Transverse colon (tissue), 4 donors: ENCODE measurements at regions not wholly inside any gene's neighbourhood (a gene's known extent, or its start where the extent isn't known, plus 50 kb on each side); places are given as distances from the start of the nearest gene placed in this dataset.
A peak's percentile ranks its signal among the peaks of the same experiment; 100 is the strongest.

Source experiments
- DNase-seq: peaks from one replicate; pipeline ENCODE4 v3.0.0-alpha.2; 2019
- H3K27ac ChIP-seq, 4 donors: fragments of 200-600 bp; sonication (generic); 2 replicates each; pipeline ENCODE4 v1.5.1; 2016 to 2018; ENCODE audit warnings: inconsistent platforms in 4 of 4
- H3K27me3 ChIP-seq: fragments of 200-600 bp; sonication (generic); 2 replicates; pipeline ENCODE4 v1.5.1; 2017; ENCODE audit warnings: inconsistent platforms
- H3K36me3 ChIP-seq, 4 donors: fragments of 200-600 bp; sonication (generic); 2 replicates each; pipeline ENCODE4 v1.5.1; 2017 to 2019; ENCODE audit warnings: inconsistent platforms in 4 of 4
- H3K4me1 ChIP-seq, 4 donors: fragments of 200-600 bp; sonication (generic); 2 replicates each; pipeline ENCODE4 v1.5.1; 2017 to 2020; ENCODE audit warnings: inconsistent platforms in 4 of 4
- H3K4me3 ChIP-seq, 4 donors: fragments of 200-600 bp; sonication (generic); 1 replicate in 1 of 4; 2 replicates in 3 of 4; pipeline versions ENCODE4 v1.5.1 to v1.6.1; 2017 to 2019; ENCODE audit warnings: inconsistent platforms in 4 of 4
- H3K9me3 ChIP-seq, 2 donors: fragments of 200-600 bp; sonication (generic); 2 replicates each; pipeline ENCODE4 v1.5.1; 2017 to 2019; ENCODE audit warnings: inconsistent platforms in 2 of 2
- EP300 ChIP-seq: sonication (generic); formaldehyde crosslinking; IDR thresholded peaks from one replicate; pipeline ENCODE4 v1.6.1; 2017; ENCODE audit warnings: antibody characterized with exemption, low read depth
- POLR2A ChIP-seq: fragments of 450-650 bp; IDR thresholded peaks from one replicate; pipeline ENCODE4 v1.6.1; 2016; ENCODE audit warnings: antibody characterized with exemption, mild to moderate bottlenecking, moderate library complexity
- POLR2AphosphoS5 ChIP-seq, 3 donors: sonication (generic); formaldehyde crosslinking; IDR thresholded peaks; one replicate each; pipeline ENCODE4 v1.6.1; 2016; ENCODE audit warnings: antibody characterized with exemption in 3 of 3
- WGBS, 2 donors: methylation state at CpG; one replicate each; pipeline ENCODE4 v1.1.5; 2018; ENCODE audit warnings: low coverage in 1 of 2; 5-methylcytosine and 5-hydroxymethylcytosine counted together
- in situ Hi-C, 4 donors: fragments of 200-750 bp; cut with MboI; loops; one replicate each; pipeline versions ENCODE4 v1.15.0 to v1.15.1; 2017; ENCODE audit warnings: low sequenced_read_pairs in 3 of 4, low pct_ligation_motif_present in 1 of 4, low pct_unique_long_range_greater_than_20kb in 1 of 4
- intact Hi-C: fragments of 100-400 bp; cut with DNase I; formaldehyde crosslinking; loops from one replicate; pipeline ENCODE4 v1.15.1; 2023; ENCODE audit warnings: low total_unique reads
- TF ChIP-seq, protein P1 (sequence below), 5 experiments: fragments of 200-600 bp in 3 of 5; fragments of 450-650 bp in 2 of 5; sonication (generic) in 3 of 5; IDR thresholded peaks; 1 replicate in 2 of 5; 2 replicates in 3 of 5; pipeline ENCODE4 v1.5.1; 2016 to 2017; ENCODE audit warnings: antibody characterized with exemption in 5 of 5, inconsistent platforms in 3 of 5, mild to moderate bottlenecking in 2 of 5, moderate library complexity in 1 of 5

DNA sequence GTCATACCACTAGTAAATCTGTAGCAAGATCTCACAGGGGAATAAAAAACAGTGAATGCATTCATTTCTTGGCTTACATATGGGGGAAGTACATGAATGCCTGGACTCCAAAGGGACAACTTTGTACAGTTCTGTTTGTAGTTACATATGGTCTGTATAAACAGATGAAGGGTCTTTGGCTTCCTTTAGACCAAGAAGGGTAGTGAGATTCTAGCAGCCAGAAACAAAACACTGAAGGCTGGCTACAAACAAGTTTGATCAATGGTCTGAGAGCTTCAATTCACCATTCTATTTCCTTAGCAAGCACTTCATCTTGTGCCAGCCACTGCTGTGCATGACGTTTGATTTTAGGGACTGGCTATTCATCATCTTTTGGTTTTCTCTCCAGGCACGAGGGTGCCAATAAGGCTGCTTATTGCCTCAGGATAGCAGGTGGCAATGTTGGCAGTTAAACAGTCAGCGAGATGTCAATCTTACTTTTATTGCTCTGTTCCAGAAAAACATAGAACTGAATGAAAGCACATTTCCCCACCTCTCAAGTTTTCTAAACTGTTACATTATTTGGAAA, 313.7 kb upstream of the COL8A1 start:
- Histone ChIP-seq H3K36me3 (no peaks in the 10 kb centered on the region), H3K27ac (no peak overlapping the region), H3K4me3 (no peak overlapping the region), H3K27me3 (no peaks in the 10 kb centered on the region), H3K4me1 (peaks cover 0 to 3% (median 0%) of the 10 kb centered on the region in 4 donors), H3K9me3 (no peaks in the 10 kb centered on the region)
- TF ChIP-seq EP300 = no peak
- TF ChIP-seq POLR2AphosphoS5 (IDR thresholded peaks at IDR 0.05) = no peak
- TF ChIP-seq, protein P1, sequence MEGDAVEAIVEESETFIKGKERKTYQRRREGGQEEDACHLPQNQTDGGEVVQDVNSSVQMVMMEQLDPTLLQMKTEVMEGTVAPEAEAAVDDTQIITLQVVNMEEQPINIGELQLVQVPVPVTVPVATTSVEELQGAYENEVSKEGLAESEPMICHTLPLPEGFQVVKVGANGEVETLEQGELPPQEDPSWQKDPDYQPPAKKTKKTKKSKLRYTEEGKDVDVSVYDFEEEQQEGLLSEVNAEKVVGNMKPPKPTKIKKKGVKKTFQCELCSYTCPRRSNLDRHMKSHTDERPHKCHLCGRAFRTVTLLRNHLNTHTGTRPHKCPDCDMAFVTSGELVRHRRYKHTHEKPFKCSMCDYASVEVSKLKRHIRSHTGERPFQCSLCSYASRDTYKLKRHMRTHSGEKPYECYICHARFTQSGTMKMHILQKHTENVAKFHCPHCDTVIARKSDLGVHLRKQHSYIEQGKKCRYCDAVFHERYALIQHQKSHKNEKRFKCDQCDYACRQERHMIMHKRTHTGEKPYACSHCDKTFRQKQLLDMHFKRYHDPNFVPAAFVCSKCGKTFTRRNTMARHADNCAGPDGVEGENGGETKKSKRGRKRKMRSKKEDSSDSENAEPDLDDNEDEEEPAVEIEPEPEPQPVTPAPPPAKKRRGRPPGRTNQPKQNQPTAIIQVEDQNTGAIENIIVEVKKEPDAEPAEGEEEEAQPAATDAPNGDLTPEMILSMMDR (IDR thresholded peaks at IDR 0.05) = no peak
- TF ChIP-seq POLR2A = no peak
- in situ Hi-C loops (no loop called here), intact Hi-C loops (no loop called here)
- peak; percentile 8 for DNase-seq
- 20 to 41% methylated on average over 3 of the region's 3 CpGs for WGBS, 2 donors

DNA sequence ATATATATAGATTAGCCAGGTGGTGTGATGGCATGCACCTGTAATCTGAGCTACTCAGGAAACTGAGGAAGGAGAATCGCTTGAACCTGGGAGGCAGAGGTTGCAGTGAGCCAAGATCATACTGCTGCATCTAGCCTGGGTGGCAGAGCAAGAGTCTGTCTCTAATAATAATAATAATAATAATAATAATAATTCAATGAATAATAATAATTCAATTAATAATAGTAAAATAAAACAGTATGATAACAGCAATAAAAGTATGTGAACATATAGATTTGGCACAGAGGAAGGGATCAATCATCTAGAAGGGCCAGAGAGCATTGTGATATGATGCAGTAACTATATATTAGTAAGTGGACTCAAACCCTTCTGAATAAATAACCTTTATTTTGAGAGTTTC, 314.5 kb upstream of the COL8A1 start:
- Histone ChIP-seq H3K9me3 (no peaks in the 10 kb centered on the region), H3K27ac (no peak overlapping the region), H3K4me3 (no peak overlapping the region), H3K4me1 (peaks cover 0 to 3% (median 0%) of the 10 kb centered on the region in 4 donors), H3K36me3 (no peaks in the 10 kb centered on the region), H3K27me3 (no peaks in the 10 kb centered on the region)
- 96% methylated on average over 1 of the region's 1 CpG; no CpG with 5 or more reads in 1 of the 2 donors for WGBS, 2 donors
- in situ Hi-C loops (no loop called here), intact Hi-C loops (no loop called here)
- TF ChIP-seq EP300 = no peak
- no peak for TF ChIP-seq POLR2AphosphoS5 (IDR thresholded peaks at IDR 0.05)
- TF ChIP-seq, protein P1 (IDR thresholded peaks at IDR 0.05) = no peak
- TF ChIP-seq POLR2A = no peak
- no peak for DNase-seq

DNA sequence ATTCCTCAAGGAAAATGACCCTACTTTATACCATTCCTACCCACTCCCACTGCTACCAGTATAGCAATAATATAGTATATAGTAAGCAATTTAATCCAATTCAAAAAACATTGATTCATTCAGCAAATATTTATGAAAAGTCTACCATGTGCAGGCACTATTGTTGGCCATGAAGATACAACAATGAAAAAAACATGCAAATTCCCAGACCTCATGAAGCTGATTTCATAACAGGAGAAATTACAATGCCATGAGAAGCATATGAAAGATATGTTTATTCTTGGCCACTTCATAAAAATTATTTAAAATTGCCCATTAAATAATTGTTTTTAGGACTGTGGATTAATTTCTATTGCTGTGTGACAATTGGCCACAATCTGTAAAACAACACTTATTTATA, 315.8 kb upstream of the COL8A1 start:
- Histone ChIP-seq H3K9me3 (no peaks in the 10 kb centered on the region), H3K27me3 (no peaks in the 10 kb centered on the region), H3K4me1 (peaks cover 0 to 3% (median 0%) of the 10 kb centered on the region in 4 donors), H3K36me3 (no peaks in the 10 kb centered on the region), H3K27ac (no peak overlapping the region), H3K4me3 (no peak overlapping the region)
- DNase-seq = no peak
- intact Hi-C loops (no loop called here), in situ Hi-C loops (no loop called here)
- TF ChIP-seq EP300 (no peak), POLR2AphosphoS5 (IDR thresholded peaks at IDR 0.05) (no peak), POLR2A (no peak)
- TF ChIP-seq, protein P1 (IDR thresholded peaks at IDR 0.05) = no peak

DNA sequence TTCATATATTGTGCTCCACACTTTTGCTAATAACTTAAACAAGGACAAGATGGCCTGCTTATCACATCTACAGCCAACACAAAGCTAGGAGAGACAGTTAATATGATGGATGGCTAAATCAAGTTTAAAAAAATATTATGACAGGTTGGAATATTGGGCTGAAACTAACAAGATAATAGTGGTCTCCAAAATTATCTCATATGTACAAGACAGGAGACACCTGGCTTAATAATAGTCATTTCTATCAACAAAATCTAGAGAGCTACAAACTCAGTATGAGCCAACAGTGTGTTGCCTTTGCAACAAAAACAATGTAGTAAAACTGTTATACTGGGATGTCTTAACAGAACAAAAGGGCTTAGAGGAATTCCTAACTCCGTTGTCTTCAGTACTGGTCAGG, 317.1 kb upstream of the COL8A1 start:
- no peak for TF ChIP-seq POLR2A
- TF ChIP-seq, protein P1 (IDR thresholded peaks at IDR 0.05) = no peak
- no peak for TF ChIP-seq POLR2AphosphoS5 (IDR thresholded peaks at IDR 0.05)
- TF ChIP-seq EP300 = no peak
- 85% methylated on average over 1 of the region's 1 CpG; no CpG with 5 or more reads in 1 of the 2 donors for WGBS, 2 donors
- Histone ChIP-seq H3K9me3 (no peaks in the 10 kb centered on the region), H3K4me1 (peaks cover 0 to 3% (median 0%) of the 10 kb centered on the region in 4 donors), H3K27me3 (no peaks in the 10 kb centered on the region), H3K36me3 (no peaks in the 10 kb centered on the region), H3K4me3 (no peak overlapping the region), H3K27ac (no peak overlapping the region)
- in situ Hi-C loops = no loop called here
- intact Hi-C loops = no loop called here
- no peak for DNase-seq
